BE2C (cell line): ENCODE measurements at regions not wholly inside any gene's neighbourhood (a gene's known extent, or its start where the extent isn't known, plus 50 kb on each side); places are given as distances from the start of the nearest gene placed in this dataset.
"Not testable (repeated sequence)": the region's sequence is repeated elsewhere in the genome, so short reads cannot be mapped to it uniquely, and the experiment has no call there.

ENCODE experiments used
- DNase-seq: peaks from one replicate; pipeline ENCODE4 v3.0.0-alpha.2; 2020
- H3K27me3 ChIP-seq: fragments of 250-450 bp; sonication (Bioruptor Pico); 2 replicates; pipeline ENCODE4 v1.5.1; 2020; ENCODE audit warnings: mild to moderate bottlenecking
- H3K36me3 ChIP-seq: fragments of 250-450 bp; sonication (Bioruptor Pico); 2 replicates; pipeline ENCODE4 v1.5.1; 2020; ENCODE audit warnings: mild to moderate bottlenecking
- H3K4me1 ChIP-seq: fragments of 250-450 bp; sonication (Bioruptor Pico); 2 replicates; pipeline ENCODE4 v1.5.1; 2020
- H3K4me3 ChIP-seq: 2 replicates; pipeline ENCODE4 v1.5.1; 2011; ENCODE audit warnings: low read depth, low read length
- H3K9me3 ChIP-seq: fragments of 250-450 bp; sonication (Bioruptor Pico); 2 replicates; pipeline ENCODE4 v1.5.1; 2020

DNA sequence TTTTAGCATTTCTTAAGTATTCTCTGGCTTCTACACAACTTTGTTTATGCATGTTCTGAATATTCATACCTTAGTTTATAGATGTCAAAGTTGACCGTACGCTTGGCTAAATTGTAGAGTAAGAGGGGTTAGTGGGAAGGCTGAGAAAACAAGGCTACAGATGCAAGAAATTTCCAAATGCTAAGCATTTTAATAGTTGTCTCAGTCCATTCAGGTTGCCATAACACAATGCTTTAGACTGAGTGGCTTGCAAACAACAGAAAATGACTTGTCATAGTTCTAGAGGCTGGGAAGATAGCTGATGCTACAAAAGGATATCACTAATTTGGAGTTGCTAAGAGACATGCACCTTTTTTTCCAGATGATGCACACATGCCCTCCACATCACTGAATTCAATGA, 53.0 kb upstream of the C1QTNF3 start:
- not testable (repeated sequence) for H3K27me3 ChIP-seq

GRCh38 chr5:34099891-34100290, 56.9 kb upstream of the C1QTNF3 start:
- not testable (repeated sequence) for DNase-seq, H3K4me1 ChIP-seq, H3K27me3 ChIP-seq, H3K36me3 ChIP-seq, H3K4me3 ChIP-seq, H3K9me3 ChIP-seq

More for the DNA sequence above, 53.0 kb upstream of the C1QTNF3 start:
- not testable (repeated sequence) for H3K4me3 ChIP-seq, DNase-seq, H3K9me3 ChIP-seq, H3K36me3 ChIP-seq, H3K4me1 ChIP-seq

DNA sequence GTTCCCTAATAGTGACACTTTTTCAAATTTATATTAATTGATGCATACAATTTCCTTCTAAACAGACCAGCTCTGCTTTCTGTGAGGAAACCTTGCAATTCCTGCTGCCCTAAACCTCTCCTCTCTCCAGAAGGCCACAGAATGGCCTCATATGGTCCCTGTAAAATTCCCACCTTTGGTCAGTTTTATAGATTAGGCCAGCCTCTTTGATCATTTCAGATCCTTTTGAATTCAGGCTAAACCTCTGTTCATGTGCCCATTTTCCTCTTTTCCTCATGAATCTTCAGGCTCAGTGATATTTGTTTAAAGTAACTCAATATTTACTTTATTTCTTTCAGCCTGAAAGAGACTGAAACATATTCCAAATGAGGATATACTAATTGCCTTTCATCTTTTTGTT, 58.6 kb upstream of the C1QTNF3 start:
- H3K9me3 ChIP-seq, H3K4me1 ChIP-seq, H3K27me3 ChIP-seq, H3K4me3 ChIP-seq, H3K36me3 ChIP-seq, DNase-seq: not testable (repeated sequence)

DNA sequence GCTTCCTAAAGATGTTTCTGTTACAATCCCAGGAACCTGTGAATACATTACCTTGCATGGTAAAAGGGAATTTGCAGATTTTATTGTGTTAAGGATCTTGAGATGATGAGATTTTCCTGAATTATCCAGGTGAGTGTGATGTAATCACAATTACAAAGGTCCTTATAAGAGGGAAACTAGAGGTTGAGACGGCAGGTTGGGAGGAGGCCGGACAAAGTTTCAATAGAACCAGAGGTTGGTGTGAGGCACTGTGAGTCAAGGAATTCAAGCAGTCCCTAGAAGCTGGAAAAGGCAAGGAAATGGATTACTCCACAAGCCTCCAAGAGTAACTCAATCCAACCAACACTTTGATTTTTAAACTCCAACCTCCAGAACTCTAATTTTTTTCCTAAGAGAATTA, 65.9 kb upstream of the C1QTNF3 start:
- DNase-seq, H3K27me3 ChIP-seq, H3K36me3 ChIP-seq, H3K9me3 ChIP-seq, H3K4me1 ChIP-seq, H3K4me3 ChIP-seq: not testable (repeated sequence)

- not testable (repeated sequence) for H3K4me1 ChIP-seq, H3K4me3 ChIP-seq, H3K36me3 ChIP-seq, H3K27me3 ChIP-seq, DNase-seq, H3K9me3 ChIP-seq
These were observed 81.3 kb upstream of the C1QTNF3 start for GRCh38 chr5:34124280-34124679.

DNA sequence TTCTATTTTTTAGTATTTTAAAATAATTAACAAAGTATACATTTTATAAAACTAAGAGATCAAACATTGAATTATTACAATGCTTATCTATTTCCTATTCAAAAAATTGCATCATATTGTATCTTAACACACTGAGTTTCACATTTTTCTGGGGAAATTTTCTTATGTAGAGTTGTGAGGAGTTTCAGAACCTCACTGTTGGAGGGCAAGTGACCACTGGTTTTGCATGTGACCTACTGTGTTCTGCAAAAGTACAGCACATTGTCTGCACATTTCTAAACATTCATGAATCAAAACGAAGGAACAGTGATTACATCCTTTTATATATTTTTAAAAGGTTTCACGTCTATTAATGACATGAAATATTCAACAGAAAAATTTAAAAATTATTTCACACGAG, 82.3 kb upstream of the C1QTNF3 start:
- not testable (repeated sequence) for H3K9me3 ChIP-seq, H3K4me1 ChIP-seq, H3K4me3 ChIP-seq, DNase-seq, H3K36me3 ChIP-seq, H3K27me3 ChIP-seq

GRCh38 chr5:34126741-34127140, 83.7 kb upstream of the C1QTNF3 start:
- not testable (repeated sequence) for H3K4me1 ChIP-seq, H3K9me3 ChIP-seq, DNase-seq, H3K27me3 ChIP-seq, H3K4me3 ChIP-seq, H3K36me3 ChIP-seq

DNA sequence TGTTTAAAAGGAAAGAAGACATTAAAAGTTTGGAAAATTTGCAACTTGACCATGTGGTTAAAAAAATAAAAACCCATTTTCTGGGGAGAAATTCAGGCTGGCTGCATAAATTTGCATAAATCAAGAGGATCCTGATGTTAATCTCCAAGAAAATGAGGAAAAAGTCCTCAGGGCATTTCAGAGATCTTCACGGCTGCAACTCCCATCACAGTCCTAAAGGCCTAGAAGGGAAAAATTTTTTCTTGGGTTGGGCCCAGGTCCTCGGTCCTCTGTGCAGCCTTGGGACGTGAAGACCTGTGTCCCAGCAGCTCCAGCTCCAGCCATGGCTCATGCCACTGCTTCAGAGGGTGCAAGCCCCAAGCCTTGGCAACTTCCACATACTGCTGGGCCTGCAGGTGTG, 84.8 kb upstream of the C1QTNF3 start:
- DNase-seq, H3K36me3 ChIP-seq, H3K4me3 ChIP-seq, H3K27me3 ChIP-seq, H3K4me1 ChIP-seq, H3K9me3 ChIP-seq: not testable (repeated sequence)

GRCh38 chr5:34128890-34129289, 85.9 kb upstream of the C1QTNF3 start:
- not testable (repeated sequence) for H3K36me3 ChIP-seq, H3K27me3 ChIP-seq, H3K9me3 ChIP-seq, DNase-seq, H3K4me3 ChIP-seq, H3K4me1 ChIP-seq

GRCh38 chr5:34154988-34155387, 112.0 kb upstream of the C1QTNF3 start:
- not testable (repeated sequence) for H3K4me1 ChIP-seq, H3K4me3 ChIP-seq, H3K27me3 ChIP-seq, H3K9me3 ChIP-seq, DNase-seq, H3K36me3 ChIP-seq

- not testable (repeated sequence) for H3K4me1 ChIP-seq, DNase-seq, H3K27me3 ChIP-seq, H3K9me3 ChIP-seq, H3K36me3 ChIP-seq, H3K4me3 ChIP-seq
These were observed 113.8 kb upstream of the C1QTNF3 start for GRCh38 chr5:34156703-34157414.

- H3K36me3 ChIP-seq, DNase-seq, H3K4me1 ChIP-seq, H3K27me3 ChIP-seq, H3K4me3 ChIP-seq, H3K9me3 ChIP-seq: not testable (repeated sequence)
These were observed 117.9 kb upstream of the C1QTNF3 start for GRCh38 chr5:34160904-34161303.

DNA sequence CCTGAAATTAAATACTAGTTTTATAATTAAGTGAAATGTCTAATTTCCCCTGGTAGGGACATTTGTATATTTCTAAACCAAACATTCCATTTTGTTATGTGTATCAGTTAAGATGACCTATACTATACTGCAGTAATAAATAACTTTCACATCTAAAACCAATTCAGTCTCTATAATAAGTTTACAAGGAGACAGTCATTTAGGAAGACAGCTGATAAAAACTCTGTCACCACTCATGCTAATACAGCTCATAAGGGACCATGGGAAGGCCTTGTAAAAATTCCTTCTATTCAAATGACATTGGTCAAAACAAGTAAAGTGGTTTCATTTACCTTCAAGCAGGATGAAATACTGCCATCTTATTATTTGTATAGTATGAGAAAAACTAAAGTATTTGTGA, 128.4 kb upstream of the C1QTNF3 start:
- H3K27me3 ChIP-seq, H3K4me1 ChIP-seq, DNase-seq, H3K36me3 ChIP-seq, H3K9me3 ChIP-seq, H3K4me3 ChIP-seq: not testable (repeated sequence)

GRCh38 chr5:34179453-34180190, 136.6 kb upstream of the C1QTNF3 start:
- H3K27me3 ChIP-seq, DNase-seq, H3K9me3 ChIP-seq, H3K36me3 ChIP-seq, H3K4me3 ChIP-seq, H3K4me1 ChIP-seq: not testable (repeated sequence)

DNA sequence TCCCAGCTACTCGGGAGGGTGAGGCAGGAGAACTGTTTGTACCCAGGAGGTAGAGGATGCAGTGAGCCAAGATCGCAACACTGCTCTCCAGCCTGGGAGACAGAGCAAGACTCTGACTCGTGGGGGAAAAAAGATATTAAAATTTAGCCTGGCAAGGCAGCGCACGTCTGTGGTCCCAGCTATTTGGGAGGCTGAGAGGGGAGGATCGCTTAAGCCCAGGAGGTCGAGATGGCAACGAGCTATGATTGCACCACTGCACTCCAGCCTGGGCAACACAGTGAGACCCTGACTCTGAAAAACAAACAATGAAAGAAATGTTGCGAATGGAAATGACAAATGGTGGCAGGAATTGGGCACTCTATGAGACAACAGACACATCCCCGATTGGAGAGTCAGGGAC, 137.2 kb upstream of the C1QTNF3 start:
- not testable (repeated sequence) for DNase-seq, H3K9me3 ChIP-seq, H3K4me1 ChIP-seq, H3K27me3 ChIP-seq, H3K36me3 ChIP-seq, H3K4me3 ChIP-seq

GRCh38 chr5:34180940-34181614, 138.1 kb upstream of the C1QTNF3 start:
- not testable (repeated sequence) for H3K27me3 ChIP-seq, H3K4me3 ChIP-seq, H3K9me3 ChIP-seq, H3K4me1 ChIP-seq, H3K36me3 ChIP-seq
- peak; percentile 58 for DNase-seq
